ENCODE measurements at regions not wholly inside any gene's neighbourhood (a gene's known extent, or its start where the extent isn't known, plus 50 kb on each side); places are given as distances from the start of the nearest gene placed in this dataset.

DNA sequence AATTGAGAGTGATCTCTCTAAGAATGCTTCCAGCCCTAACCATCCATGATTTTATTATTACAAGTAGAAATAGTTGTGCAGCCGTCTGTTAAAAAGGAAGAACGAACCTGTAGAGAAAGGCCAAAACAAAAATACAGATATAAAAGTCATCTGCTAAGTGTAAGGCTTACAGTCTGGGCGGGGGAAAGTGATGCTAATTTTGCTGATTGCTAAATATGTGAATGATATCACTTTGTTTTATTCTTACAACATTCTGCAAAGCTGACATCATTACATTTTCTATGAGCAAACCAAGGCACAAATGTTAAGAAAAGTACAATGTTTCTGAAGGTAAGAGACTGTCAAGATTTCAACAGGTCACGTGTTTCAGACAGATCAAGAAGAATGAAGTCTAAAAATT is 101.5 kb upstream of the RAP1B start:
- TF ChIP-seq, protein P1, sequence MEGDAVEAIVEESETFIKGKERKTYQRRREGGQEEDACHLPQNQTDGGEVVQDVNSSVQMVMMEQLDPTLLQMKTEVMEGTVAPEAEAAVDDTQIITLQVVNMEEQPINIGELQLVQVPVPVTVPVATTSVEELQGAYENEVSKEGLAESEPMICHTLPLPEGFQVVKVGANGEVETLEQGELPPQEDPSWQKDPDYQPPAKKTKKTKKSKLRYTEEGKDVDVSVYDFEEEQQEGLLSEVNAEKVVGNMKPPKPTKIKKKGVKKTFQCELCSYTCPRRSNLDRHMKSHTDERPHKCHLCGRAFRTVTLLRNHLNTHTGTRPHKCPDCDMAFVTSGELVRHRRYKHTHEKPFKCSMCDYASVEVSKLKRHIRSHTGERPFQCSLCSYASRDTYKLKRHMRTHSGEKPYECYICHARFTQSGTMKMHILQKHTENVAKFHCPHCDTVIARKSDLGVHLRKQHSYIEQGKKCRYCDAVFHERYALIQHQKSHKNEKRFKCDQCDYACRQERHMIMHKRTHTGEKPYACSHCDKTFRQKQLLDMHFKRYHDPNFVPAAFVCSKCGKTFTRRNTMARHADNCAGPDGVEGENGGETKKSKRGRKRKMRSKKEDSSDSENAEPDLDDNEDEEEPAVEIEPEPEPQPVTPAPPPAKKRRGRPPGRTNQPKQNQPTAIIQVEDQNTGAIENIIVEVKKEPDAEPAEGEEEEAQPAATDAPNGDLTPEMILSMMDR (IDR thresholded peaks at IDR 0.05; ENCODE audit: low read depth, low read length) = no peak

DNA sequence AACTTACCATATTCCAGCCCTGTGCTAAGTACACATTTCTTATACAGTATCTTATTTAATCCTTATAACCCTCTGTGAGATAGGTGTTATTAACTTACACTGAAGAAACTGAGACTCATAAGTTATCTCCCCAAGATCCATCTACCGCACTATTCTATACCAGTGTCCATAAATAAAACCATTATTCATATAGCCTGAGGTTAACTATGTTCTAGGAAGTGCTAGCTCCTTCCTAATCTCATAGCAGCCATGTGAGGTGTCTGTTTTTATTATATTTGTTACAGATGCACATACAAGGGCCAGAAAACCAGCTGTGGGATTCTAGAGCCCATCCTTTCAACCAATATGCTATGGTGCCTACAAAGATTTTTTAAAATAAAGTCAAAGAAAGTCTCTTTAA is 100.3 kb upstream of the RAP1B start:
- DNase-seq (ENCODE audit: extremely low read depth, low read depth) = no peak
- TF ChIP-seq, protein P1 (IDR thresholded peaks at IDR 0.05; ENCODE audit: low read depth, low read length) = no peak

More for the DNA sequence above, 101.5 kb upstream of the RAP1B start:
- no peak for DNase-seq (ENCODE audit: extremely low read depth, low read depth)

DNA sequence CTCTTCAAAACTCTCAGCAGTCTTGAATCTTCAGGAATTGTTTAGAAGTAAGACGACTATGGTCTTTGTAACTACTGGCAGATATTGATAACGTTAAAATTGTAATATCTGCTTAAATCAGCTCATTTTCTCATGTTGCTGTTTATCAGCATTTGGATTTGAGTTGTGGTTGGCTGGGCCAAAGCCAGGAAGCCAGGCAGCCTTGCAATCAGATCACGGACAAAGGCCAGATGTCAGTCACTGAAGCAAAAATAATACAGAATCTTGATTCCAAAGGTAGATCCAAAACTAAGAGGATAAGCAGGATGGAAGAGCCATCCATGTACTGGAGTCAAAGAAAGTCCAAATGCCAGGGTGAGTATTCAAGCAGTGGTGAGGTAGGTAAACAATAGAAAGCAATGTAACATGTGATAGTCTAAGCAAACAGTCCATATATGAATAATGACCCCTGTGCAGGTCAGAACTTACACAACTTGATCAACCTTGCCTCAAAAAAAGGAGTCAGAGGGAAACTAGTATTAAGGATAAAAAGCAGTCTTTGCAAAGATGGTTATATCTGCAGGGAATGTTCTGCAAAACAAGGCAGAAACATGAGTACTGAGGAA is 95.8 kb upstream of the RAP1B start:
- TF ChIP-seq, protein P1 (IDR thresholded peaks at IDR 0.05; ENCODE audit: low read depth, low read length) = no peak
- DNase-seq (ENCODE audit: extremely low read depth, low read depth) = no peak

DNA sequence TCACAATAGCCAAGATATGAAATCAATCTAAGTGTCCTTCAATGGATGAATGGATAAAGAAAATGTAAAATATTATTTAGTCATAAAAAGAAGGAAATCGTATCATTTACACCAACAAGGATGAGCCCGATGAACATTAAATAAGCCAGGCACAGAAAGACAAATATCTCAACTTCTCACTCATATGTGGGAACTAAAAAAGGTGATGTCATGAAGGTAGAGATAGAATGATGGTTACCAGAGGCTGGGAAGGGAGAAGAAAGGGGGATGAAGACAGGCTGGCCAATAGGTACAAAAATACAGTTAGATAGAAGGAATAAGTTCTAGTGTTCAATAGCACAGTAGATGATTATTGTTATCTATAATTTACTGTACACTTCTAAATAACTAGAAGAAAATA is 94.9 kb upstream of the RAP1B start:
- no peak for DNase-seq (ENCODE audit: extremely low read depth, low read depth)
- TF ChIP-seq, protein P1 (IDR thresholded peaks at IDR 0.05; ENCODE audit: low read depth, low read length) = no peak

DNA sequence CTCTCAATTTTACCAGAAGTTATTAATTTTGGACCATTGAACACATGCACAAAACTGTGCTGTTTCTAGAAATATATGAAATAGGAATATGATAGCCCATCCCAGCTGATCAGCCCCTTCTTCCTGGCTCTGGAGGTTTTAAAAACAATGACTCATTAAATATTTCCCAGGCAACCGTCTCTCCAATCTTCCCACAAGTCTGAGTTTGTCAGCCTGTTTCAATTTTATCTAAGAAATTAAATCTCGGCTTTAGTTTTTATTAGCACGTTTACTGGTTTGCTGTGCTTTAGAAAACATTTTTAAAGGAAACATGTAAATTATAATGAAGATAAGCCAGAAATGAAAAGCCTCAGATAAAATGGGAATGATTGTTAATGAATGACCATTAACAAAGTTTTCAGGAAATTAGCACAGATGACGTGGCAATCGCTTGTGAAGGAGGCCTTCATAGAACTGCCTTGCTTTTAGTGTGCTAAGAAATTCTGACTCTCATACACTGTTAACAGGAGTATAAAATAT is 89.3 kb upstream of the RAP1B start:
- TF ChIP-seq, protein P1 (IDR thresholded peaks at IDR 0.05; ENCODE audit: low read depth, low read length) = no peak
- peak; percentile 53 for DNase-seq (ENCODE audit: extremely low read depth, low read depth)

DNA sequence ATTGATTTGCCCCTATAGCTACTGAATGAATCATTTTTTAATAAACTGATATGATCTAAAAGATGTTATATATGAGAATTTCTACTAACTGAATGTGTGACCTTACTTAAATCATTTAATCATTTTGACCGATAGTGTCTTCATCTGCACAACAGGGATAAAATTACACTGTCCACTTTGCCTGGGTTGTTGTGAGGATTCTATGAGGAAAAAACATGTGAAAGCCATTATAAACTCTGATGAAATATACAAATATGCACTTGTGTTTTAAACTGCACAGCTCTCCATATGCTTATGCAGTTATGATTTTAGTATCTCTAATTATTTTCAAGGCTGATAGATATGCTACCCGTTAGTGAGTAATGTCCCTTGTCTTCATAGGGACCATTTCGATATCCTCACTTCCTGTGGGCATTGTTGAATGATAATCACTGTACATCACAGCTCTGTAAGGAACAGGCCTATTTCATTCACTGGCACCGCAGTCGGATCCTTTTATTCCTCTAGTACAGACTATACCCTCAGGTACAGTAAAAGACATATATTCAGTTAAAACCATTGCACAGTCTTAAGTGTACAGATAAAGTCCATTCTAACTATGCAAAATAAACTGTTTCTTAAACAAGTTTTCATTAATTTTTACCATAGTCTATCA is 88.7 kb upstream of the RAP1B start:
- no peak for DNase-seq (ENCODE audit: extremely low read depth, low read depth)
- TF ChIP-seq, protein P1 (IDR thresholded peaks at IDR 0.05; ENCODE audit: low read depth, low read length) = no peak

DNA sequence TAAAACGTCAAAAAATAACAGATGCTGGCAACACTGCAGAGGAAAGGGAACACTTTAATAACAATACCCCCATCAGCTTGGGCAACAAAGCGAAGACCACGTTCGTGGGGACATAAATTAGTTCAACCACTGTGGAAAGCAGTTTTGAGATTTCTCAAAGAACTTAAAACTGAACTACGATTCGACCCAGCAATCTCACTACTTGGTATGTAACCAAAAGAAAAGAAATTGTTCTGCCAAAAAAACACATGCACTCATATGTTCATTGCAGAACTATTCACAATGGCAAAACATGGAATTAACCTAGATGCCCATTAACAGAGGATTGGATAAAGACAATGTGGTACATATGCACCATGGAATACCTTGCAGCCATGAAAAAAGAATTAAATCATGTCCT is 81.2 kb upstream of the RAP1B start:
- no peak for DNase-seq (ENCODE audit: extremely low read depth, low read depth)
- TF ChIP-seq, protein P1 (IDR thresholded peaks at IDR 0.05; ENCODE audit: low read depth, low read length) = no peak
